ENCODE measurements at regions not wholly inside any gene's neighbourhood (a gene's known extent, or its start where the extent isn't known, plus 50 kb on each side); places are given as distances from the start of the nearest gene placed in this dataset.

DNA sequence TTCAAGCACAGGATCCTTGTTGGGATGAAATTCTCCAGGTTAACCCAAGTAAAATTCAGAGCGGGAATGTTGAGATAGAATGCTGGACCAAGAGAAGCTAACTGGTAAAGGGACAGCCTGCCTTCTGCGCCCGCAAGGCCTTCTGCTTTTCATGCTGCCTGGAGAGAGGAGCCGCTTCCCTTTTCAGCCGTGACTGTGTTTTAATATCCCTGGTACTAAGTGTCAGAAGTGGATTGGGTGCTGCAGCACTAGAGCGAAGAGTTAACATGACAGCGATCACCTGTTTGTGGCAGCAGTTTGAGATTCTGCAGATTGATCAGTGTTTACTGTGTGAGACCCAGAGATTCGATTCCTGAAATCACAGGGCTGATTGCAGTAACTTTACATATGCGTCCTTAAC, 197.4 kb upstream of the ZNF536 start:
- Histone ChIP-seq H3K9ac (no peak overlapping the region), H3K4me1 (peaks cover 0 to 10% (median 0%) of the 10 kb centered on the region in 10 experiments; a peak in 6 of 20 replicates), H3K27me3 (no peaks in the 10 kb centered on the region), H3K4me2 (no peak overlapping the region), H4K20me1 (no peaks in the 10 kb centered on the region), H3K9me3 (replicated peaks in 1 of 11) (peaks cover 0 to 3% (median under 1%) of the 10 kb centered on the region in 11 experiments; a peak in 9 of 22 replicates), H3K27ac (no peak overlapping the region), H3K4me3 (no peak overlapping the region), H3K36me3 (no peaks in the 10 kb centered on the region)
- no peak for TF ChIP-seq Cebpa-rat (IDR thresholded peaks at IDR 0.05)

DNA sequence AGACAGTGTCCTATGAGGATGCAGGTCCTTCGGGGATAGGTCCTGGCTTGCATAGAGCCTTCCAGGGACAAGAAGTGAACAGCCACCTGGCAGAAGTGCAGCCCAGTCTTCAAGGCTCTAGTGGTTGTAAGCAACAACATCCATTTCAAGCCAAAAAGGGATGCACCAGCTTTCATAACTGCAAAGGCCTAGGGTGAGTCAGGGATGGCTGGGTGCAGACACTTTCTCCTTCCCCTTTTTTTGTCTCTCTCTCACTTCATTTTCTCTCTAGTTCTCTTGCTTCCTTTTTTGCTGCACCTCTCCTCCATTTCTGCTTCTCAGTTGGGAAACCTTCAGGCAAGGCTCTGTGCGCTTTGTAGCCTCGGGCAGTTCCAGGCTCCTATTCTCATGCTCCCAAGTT, 196.2 kb upstream of the ZNF536 start:
- TF ChIP-seq Cebpa-rat (IDR thresholded peaks at IDR 0.05), result no peak
- H3K4me3 ChIP-seq, result no peak overlapping the region
- H3K4me1 ChIP-seq, result peaks cover 0 to 10% (median 0%) of the 10 kb centered on the region in 10 experiments; a peak in 6 of 20 replicates
- H4K20me1 ChIP-seq, result no peaks in the 10 kb centered on the region
- H3K9ac ChIP-seq, result no peak overlapping the region
- peak overlapping the region in 1 of 11 experiments; percentile 36; a peak in 1 of 22 replicates for H3K4me2 ChIP-seq
- peaks cover 0 to 13% (median 8%) of the 10 kb centered on the region in 11 experiments; a peak in 10 of 22 replicates for H3K9me3 ChIP-seq (replicated peaks in 1 of 11)
- H3K27me3 ChIP-seq, result no peaks in the 10 kb centered on the region
- H3K36me3 ChIP-seq, result no peaks in the 10 kb centered on the region
- H3K27ac ChIP-seq, result no peak overlapping the region

- Histone ChIP-seq H4K20me1 (no peaks in the 10 kb centered on the region), H3K4me3 (no peak overlapping the region), H3K27me3 (no peaks in the 10 kb centered on the region), H3K9ac (no peak overlapping the region), H3K9me3 (replicated peaks in 1 of 11) (peaks cover 19 to 36% (median 28%) of the 10 kb centered on the region in 11 experiments), H3K36me3 (no peaks in the 10 kb centered on the region), H3K4me2 (no peak overlapping the region), H3K27ac (no peak overlapping the region), H3K4me1 (peaks cover 0 to 10% (median 0%) of the 10 kb centered on the region in 10 experiments; a peak in 6 of 20 replicates)
- TF ChIP-seq Cebpa-rat (IDR thresholded peaks at IDR 0.05), result no peak
These were observed 193.3 kb upstream of the ZNF536 start for GRCh38 chr19:30178721-30179402.

DNA sequence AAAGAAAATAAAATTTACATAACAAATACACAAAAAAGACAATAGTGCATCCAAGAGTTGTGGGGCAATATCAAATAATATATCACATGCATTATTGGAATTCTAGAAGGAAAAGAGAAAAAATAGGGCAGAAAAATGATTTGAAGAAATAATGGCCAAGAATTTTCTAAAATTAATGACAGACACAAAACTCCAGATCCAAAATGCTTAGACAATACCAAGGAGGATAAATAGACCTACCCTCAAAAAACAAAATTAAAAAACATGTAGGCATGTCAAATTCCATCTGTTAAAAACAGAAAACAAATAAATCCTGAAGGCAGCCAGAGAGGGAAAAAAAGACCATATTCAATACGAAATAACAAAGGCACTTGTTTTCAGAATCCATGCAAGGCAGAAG, 191.5 kb upstream of the ZNF536 start:
- no peaks in the 10 kb centered on the region for H3K36me3 ChIP-seq
- no peaks in the 10 kb centered on the region for H3K27me3 ChIP-seq
- peaks cover 25 to 55% (median 46%) of the 10 kb centered on the region in 11 experiments for H3K9me3 ChIP-seq (replicated peaks in 1 of 11)
- no peak overlapping the region for H3K9ac ChIP-seq
- no peak for TF ChIP-seq Cebpa-rat (IDR thresholded peaks at IDR 0.05)
- no peaks in the 10 kb centered on the region for H4K20me1 ChIP-seq
- no peak overlapping the region for H3K4me2 ChIP-seq
- no peak overlapping the region for H3K4me3 ChIP-seq
- H3K27ac ChIP-seq, result no peak overlapping the region
- peaks cover 0 to 7% (median 0%) of the 10 kb centered on the region in 10 experiments; a peak in 6 of 20 replicates for H3K4me1 ChIP-seq

GRCh38 chr19:30183807-30184490, 188.2 kb upstream of the ZNF536 start:
- Histone ChIP-seq H3K27ac (no peak overlapping the region), H3K9me3 (replicated peaks in 1 of 11) (peaks cover 28 to 60% (median 47%) of the 10 kb centered on the region in 11 experiments), H3K9ac (no peak overlapping the region)

GRCh38 chr19:30202060-30202600, 170.1 kb upstream of the ZNF536 start:
- no peak overlapping the region for H3K9ac ChIP-seq
- H3K4me1 ChIP-seq, result no peaks in the 10 kb centered on the region
- peaks cover under 1 to 8% (median 5%) of the 10 kb centered on the region in 11 experiments; a peak in 19 of 22 replicates for H3K9me3 ChIP-seq (replicated peaks in 1 of 11)
- H4K20me1 ChIP-seq, result no peaks in the 10 kb centered on the region
- H3K27ac ChIP-seq, result no peak overlapping the region
- H3K4me3 ChIP-seq, result no peak overlapping the region
- H3K36me3 ChIP-seq, result no peaks in the 10 kb centered on the region
- no peak overlapping the region for H3K4me2 ChIP-seq
- 0 out of 22 replicates have a peak, but pooled peaks of 1 of the 11 experiments have one; percentile 18 for TF ChIP-seq Cebpa-rat (IDR thresholded peaks at IDR 0.05)
- no peaks in the 10 kb centered on the region for H3K27me3 ChIP-seq

More at GRCh38 chr19:30183807-30184490, 188.2 kb upstream of the ZNF536 start:
- Histone ChIP-seq H3K27me3 (no peaks in the 10 kb centered on the region), H4K20me1 (no peaks in the 10 kb centered on the region), H3K4me2 (no peak overlapping the region), H3K4me3 (no peak overlapping the region), H3K36me3 (no peaks in the 10 kb centered on the region), H3K4me1 (no peaks in the 10 kb centered on the region)
- TF ChIP-seq Cebpa-rat (IDR thresholded peaks at IDR 0.05), result no peak

DNA sequence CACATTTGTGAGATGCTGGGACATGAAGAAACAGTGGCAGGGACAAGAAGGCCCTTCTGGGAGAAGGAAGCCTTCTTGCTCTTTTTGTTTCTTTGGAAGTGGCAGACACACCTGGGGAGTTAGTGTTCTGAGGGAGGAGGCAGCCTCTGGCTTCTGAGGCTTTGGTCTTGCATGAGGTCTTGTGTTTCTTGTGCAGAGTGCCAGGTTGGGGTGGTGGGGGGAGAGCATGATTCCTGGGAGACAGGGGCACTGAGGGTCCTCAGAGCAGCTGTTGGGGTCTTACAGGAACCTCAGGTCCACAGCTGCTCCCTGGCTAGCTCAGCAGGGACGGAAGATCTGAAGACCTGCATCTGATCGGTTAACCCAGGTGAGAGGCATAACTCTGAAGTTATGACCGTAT, 167.5 kb upstream of the ZNF536 start:
- Histone ChIP-seq H3K36me3 (no peaks in the 10 kb centered on the region), H3K4me3 (no peak overlapping the region), H3K9me3 (replicated peaks in 1 of 11) (no peaks in the 10 kb centered on the region), H3K27me3 (no peaks in the 10 kb centered on the region), H3K27ac (no peak overlapping the region), H3K4me1 (no peaks in the 10 kb centered on the region), H4K20me1 (no peaks in the 10 kb centered on the region), H3K4me2 (no peak overlapping the region), H3K9ac (no peak overlapping the region)
- TF ChIP-seq Cebpa-rat (IDR thresholded peaks at IDR 0.05), result no peak

GRCh38 chr19:30206187-30206586, 166.0 kb upstream of the ZNF536 start:
- Histone ChIP-seq H3K27ac (no peak overlapping the region), H4K20me1 (no peaks in the 10 kb centered on the region), H3K4me2 (no peak overlapping the region), H3K4me3 (no peak overlapping the region), H3K36me3 (no peaks in the 10 kb centered on the region), H3K27me3 (no peaks in the 10 kb centered on the region), H3K9ac (no peak overlapping the region), H3K4me1 (no peaks in the 10 kb centered on the region), H3K9me3 (replicated peaks in 1 of 11) (no peaks in the 10 kb centered on the region)
- TF ChIP-seq Cebpa-rat (IDR thresholded peaks at IDR 0.05), result no peak

GRCh38 chr19:30207357-30207756, 164.8 kb upstream of the ZNF536 start:
- Histone ChIP-seq H3K9me3 (replicated peaks in 1 of 11) (no peaks in the 10 kb centered on the region), H3K27ac (no peak overlapping the region), H3K27me3 (no peaks in the 10 kb centered on the region), H3K4me3 (no peak overlapping the region), H3K4me2 (no peak overlapping the region), H3K4me1 (no peaks in the 10 kb centered on the region), H3K36me3 (no peaks in the 10 kb centered on the region), H4K20me1 (no peaks in the 10 kb centered on the region), H3K9ac (no peak overlapping the region)
- no peak for TF ChIP-seq Cebpa-rat (IDR thresholded peaks at IDR 0.05)

Measured in BLaER1 treated with 17β-estradiol and CSF1 and Interleukin-3, amounts not matched to agents 10 nM and 100 nM (cell line).